Spleen (tissue), 7 donors: ENCODE measurements at regions not wholly inside any gene's neighbourhood (a gene's known extent, or its start where the extent isn't known, plus 50 kb on each side); places are given as distances from the start of the nearest gene placed in this dataset.

Experiments used
- CTCF ChIP-seq, 11 experiments: fragments of 200-600 bp in 7 of 11; fragments of 450-650 bp in 4 of 11; sonication (generic) in 4 of 11; IDR thresholded peaks in 8 of 11; conservative IDR thresholded peaks in 3 of 11; 1 replicate in 7 of 11; 2 replicates in 4 of 11; pipeline versions ENCODE4 v1.4.0 to v1.8.0; 2016 to 2021; ENCODE audit warnings: antibody characterized with exemption in 11 of 11, inconsistent platforms in 4 of 11, mild to moderate bottlenecking in 1 of 11
- POLR2A ChIP-seq, 3 donors: fragments of 450-650 bp; IDR thresholded peaks; one replicate each; pipeline ENCODE4 v1.5.1; 2017; ENCODE audit warnings: antibody characterized with exemption in 3 of 3, mild to moderate bottlenecking in 1 of 3
- donor health status: DM: no; HTN: no; CAD: no; lungs with moderate emphysema.
- donor health status: DM: no; HTN: no; CAD: no.
- donor health status: DM: no; HTN: no; CAD: no.

- TF ChIP-seq CTCF (IDR thresholded peaks at IDR 0.05 in 8 of 11, conservative IDR thresholded peaks at IDR 0.05 in 3 of 11), result no peak
- no peak for TF ChIP-seq POLR2A (IDR thresholded peaks at IDR 0.05)
These were observed 141.9 kb upstream of the KLF14 start for GRCh38 chr7:130875901-130876300.
